T-helper 17 cell (primary cell): ENCODE measurements at regions not wholly inside any gene's neighbourhood (a gene's known extent, or its start where the extent isn't known, plus 50 kb on each side); places are given as distances from the start of the nearest gene placed in this dataset.
"Not testable (repeated sequence)": the region's sequence is repeated elsewhere in the genome, so short reads cannot be mapped to it uniquely, and the experiment has no call there.

Experiments used
- ATAC-seq: fragments of 150-1000 bp; cut with Tn5 transposase; 2 replicates; pipeline ENCODE4 v1.10.0; 2021; ENCODE audit warnings: mild to moderate bottlenecking, moderate library complexity
- DNase-seq, 3 donors: peaks; one replicate each; pipeline versions ENCODE4 v3.0.0 to v3.0.0-alpha.2; 2020 to 2021
- H3K9me3 ChIP-seq: one replicate; pipeline ENCODE4 v1.7.0; 2013; ENCODE audit warnings: low read length, mild to moderate bottlenecking; ENCODE audit not compliant: control insufficient read depth, poor library complexity, severe bottlenecking
- H3K27ac Mint-ChIP-seq: one replicate; pipeline ENCODE4 v1.8.0; 2022; ENCODE audit warnings: mild to moderate bottlenecking, moderate library complexity, mixed read lengths
- H3K27me3 Mint-ChIP-seq: one replicate; pipeline ENCODE4 v1.8.0; 2022; ENCODE audit warnings: mixed read lengths
- H3K36me3 Mint-ChIP-seq: one replicate; pipeline ENCODE4 v1.8.0; 2022; ENCODE audit warnings: low read depth, mixed read lengths
- H3K4me1 Mint-ChIP-seq: one replicate; pipeline ENCODE4 v1.8.0; 2022; ENCODE audit warnings: mild to moderate bottlenecking, mixed read lengths
- H3K4me3 Mint-ChIP-seq: one replicate; pipeline ENCODE4 v1.8.0; 2022; ENCODE audit warnings: mild to moderate bottlenecking, moderate library complexity, mixed read lengths

GRCh38 chr17:53765609-53766008 is 57.1 kb upstream of the KIF2B start:
- ATAC-seq = no peak
- H3K36me3 Mint-ChIP-seq = no peaks in the 10 kb centered on the region

GRCh38 chr17:53765129-53765528 is 57.6 kb upstream of the KIF2B start:
- Mint-ChIP-seq H3K27me3 (no peaks in the 10 kb centered on the region), H3K4me1 (no peaks in the 10 kb centered on the region), H3K4me3 (no peak overlapping the region), H3K27ac (no peak overlapping the region), H3K36me3 (no peaks in the 10 kb centered on the region)
- no peaks in the 10 kb centered on the region for H3K9me3 ChIP-seq
- ATAC-seq (no peak), DNase-seq (no peak)

More at GRCh38 chr17:53765609-53766008, 57.1 kb upstream of the KIF2B start:
- DNase-seq = no peak
- Mint-ChIP-seq H3K27me3 (no peaks in the 10 kb centered on the region), H3K4me1 (no peaks in the 10 kb centered on the region), H3K27ac (no peak overlapping the region), H3K4me3 (no peak overlapping the region)
- H3K9me3 ChIP-seq = no peaks in the 10 kb centered on the region

DNA sequence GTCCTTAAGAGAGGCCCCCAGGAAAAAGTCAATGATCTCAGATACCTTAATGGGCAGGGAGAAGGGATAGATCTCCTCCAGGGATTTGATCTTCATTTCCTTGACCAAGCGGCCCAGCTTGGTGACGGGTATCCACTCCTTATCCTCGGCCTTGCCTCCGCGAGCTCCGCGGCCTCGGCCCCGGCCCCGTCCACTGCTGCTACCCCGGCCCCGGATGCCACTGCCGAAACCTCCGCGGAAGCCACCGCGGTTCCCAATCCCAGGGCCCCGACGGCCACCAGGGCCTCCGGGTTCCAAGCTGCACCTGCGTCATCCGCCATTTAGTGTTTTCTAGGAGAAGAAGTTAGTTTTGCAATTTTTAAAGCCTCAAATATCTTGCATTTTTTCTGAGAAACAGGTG is 65.2 kb upstream of the KIF2B start:
- ATAC-seq = no peak
- Mint-ChIP-seq H3K4me3 (no peak overlapping the region), H3K4me1 (no peaks in the 10 kb centered on the region), H3K36me3 (no peaks in the 10 kb centered on the region), H3K27ac (no peak overlapping the region), H3K27me3 (no peaks in the 10 kb centered on the region)
- DNase-seq = no peak
- H3K9me3 ChIP-seq = no peaks in the 10 kb centered on the region

GRCh38 chr17:53757116-53757515 is 65.6 kb upstream of the KIF2B start:
- H3K36me3 Mint-ChIP-seq, ATAC-seq, H3K27me3 Mint-ChIP-seq, H3K4me1 Mint-ChIP-seq, H3K4me3 Mint-ChIP-seq, H3K9me3 ChIP-seq, H3K27ac Mint-ChIP-seq, DNase-seq: not testable (repeated sequence)

DNA sequence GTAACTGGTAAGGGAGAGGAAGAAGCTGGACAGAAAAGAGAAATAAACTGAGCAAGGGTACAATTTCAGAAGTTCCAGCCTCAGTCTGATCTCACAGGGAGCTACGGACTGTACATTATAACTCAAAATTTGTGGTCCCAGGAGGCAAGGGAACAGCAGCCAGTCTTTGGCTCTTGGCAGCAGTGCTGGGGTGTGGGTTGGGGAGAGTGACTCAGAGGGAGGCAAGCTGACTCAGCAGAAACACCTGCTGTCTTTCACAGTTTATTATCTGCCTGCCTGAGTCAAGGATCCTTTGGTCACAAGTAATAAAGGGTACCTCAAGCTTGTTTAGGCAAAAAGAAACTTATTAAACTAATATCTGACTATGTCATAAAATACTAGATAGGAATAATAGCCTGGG is 73.5 kb upstream of the KIF2B start:
- H3K36me3 Mint-ChIP-seq = no peaks in the 10 kb centered on the region
- no peaks in the 10 kb centered on the region for H3K4me1 Mint-ChIP-seq
- H3K4me3 Mint-ChIP-seq = no peak overlapping the region
- no peak for ATAC-seq
- no peak overlapping the region for H3K27ac Mint-ChIP-seq
- H3K9me3 ChIP-seq = no peaks in the 10 kb centered on the region
- no peak for DNase-seq
- no peaks in the 10 kb centered on the region for H3K27me3 Mint-ChIP-seq

GRCh38 chr17:53748159-53748820 is 74.4 kb upstream of the KIF2B start:
- H3K27me3 Mint-ChIP-seq, H3K9me3 ChIP-seq, H3K4me3 Mint-ChIP-seq, ATAC-seq, H3K27ac Mint-ChIP-seq, H3K4me1 Mint-ChIP-seq, H3K36me3 Mint-ChIP-seq, DNase-seq: not testable (repeated sequence)

GRCh38 chr17:53740312-53740711 is 82.4 kb upstream of the KIF2B start:
- H3K4me1 Mint-ChIP-seq = no peaks in the 10 kb centered on the region
- no peak overlapping the region for H3K4me3 Mint-ChIP-seq
- H3K9me3 ChIP-seq = no peaks in the 10 kb centered on the region
- ATAC-seq (no peak), DNase-seq (no peak)
- H3K27ac Mint-ChIP-seq = no peak overlapping the region
- no peaks in the 10 kb centered on the region for H3K27me3 Mint-ChIP-seq
- no peaks in the 10 kb centered on the region for H3K36me3 Mint-ChIP-seq

GRCh38 chr17:53736516-53737240 is 86.0 kb upstream of the KIF2B start:
- DNase-seq (no peak), ATAC-seq (no peak)
- Mint-ChIP-seq H3K4me3 (no peak overlapping the region), H3K27me3 (no peaks in the 10 kb centered on the region), H3K27ac (no peak overlapping the region), H3K4me1 (no peaks in the 10 kb centered on the region), H3K36me3 (no peaks in the 10 kb centered on the region)
- no peaks in the 10 kb centered on the region for H3K9me3 ChIP-seq

GRCh38 chr17:53724726-53725125 is 98.0 kb upstream of the KIF2B start:
- no peaks in the 10 kb centered on the region for H3K9me3 ChIP-seq
- ATAC-seq = no peak
- H3K4me3 Mint-ChIP-seq = no peak overlapping the region
- no peaks in the 10 kb centered on the region for H3K27me3 Mint-ChIP-seq
- no peak for DNase-seq
- H3K36me3 Mint-ChIP-seq = no peaks in the 10 kb centered on the region
- H3K4me1 Mint-ChIP-seq = no peaks in the 10 kb centered on the region
- H3K27ac Mint-ChIP-seq = no peak overlapping the region

DNA sequence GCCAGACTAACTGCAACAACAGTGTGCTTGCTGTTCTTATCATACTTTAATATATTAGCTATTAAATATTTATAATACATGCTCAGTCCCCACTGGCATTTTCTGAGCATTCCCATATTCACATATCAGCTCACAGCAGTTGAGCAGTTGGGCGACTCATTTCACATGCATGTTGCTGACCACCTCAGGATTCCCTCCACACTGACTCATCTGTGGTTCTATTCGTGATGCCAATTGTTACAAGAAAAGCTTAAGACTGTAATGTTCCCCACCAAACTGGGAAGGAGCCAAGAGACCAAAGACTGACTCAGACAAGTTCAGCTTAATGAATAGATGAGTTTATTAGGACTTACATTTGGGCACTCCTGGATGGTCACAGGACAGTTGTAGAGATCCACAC is 100.3 kb upstream of the KIF2B start:
- Mint-ChIP-seq H3K27me3 (no peaks in the 10 kb centered on the region), H3K36me3 (no peaks in the 10 kb centered on the region), H3K4me1 (no peaks in the 10 kb centered on the region), H3K27ac (no peak overlapping the region), H3K4me3 (no peak overlapping the region)
- no peak for ATAC-seq
- DNase-seq = no peak
- no peaks in the 10 kb centered on the region for H3K9me3 ChIP-seq

- no peaks in the 10 kb centered on the region for H3K9me3 ChIP-seq
- H3K4me1 Mint-ChIP-seq = no peaks in the 10 kb centered on the region
- no peak for ATAC-seq
- DNase-seq = no peak
- H3K27ac Mint-ChIP-seq = no peak overlapping the region
- H3K27me3 Mint-ChIP-seq = no peaks in the 10 kb centered on the region
- no peaks in the 10 kb centered on the region for H3K36me3 Mint-ChIP-seq
- H3K4me3 Mint-ChIP-seq = no peak overlapping the region
Observed at GRCh38 chr17:53721101-53721500, 101.6 kb upstream of the KIF2B start.

DNA sequence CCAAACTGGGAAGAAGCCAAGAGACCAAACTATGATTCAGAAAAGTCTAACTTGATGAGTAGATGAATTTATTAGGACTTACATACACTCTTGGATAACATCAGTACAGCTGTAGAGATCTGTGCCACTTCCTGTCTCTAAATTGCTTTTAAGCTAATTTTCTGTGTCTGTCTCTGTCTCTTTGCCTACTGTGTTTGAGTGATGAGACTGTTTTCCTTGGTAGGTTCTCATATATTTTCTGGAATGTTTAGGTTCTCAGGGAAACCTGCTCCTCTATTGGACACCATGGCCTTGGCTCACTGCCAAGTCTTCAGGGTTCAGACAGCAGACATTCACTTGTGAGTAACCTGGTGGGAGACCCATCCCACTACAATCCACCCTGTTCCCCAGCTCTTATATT is 103.5 kb upstream of the KIF2B start:
- no peak for DNase-seq
- ATAC-seq = no peak
- Mint-ChIP-seq H3K4me1 (no peaks in the 10 kb centered on the region), H3K36me3 (no peaks in the 10 kb centered on the region), H3K27ac (no peak overlapping the region), H3K4me3 (no peak overlapping the region), H3K27me3 (no peaks in the 10 kb centered on the region)
- H3K9me3 ChIP-seq = no peaks in the 10 kb centered on the region

GRCh38 chr17:53707566-53707965 is 115.2 kb upstream of the KIF2B start:
- no peaks in the 10 kb centered on the region for H3K27me3 Mint-ChIP-seq
- peaks cover 2% of the 10 kb centered on the region for H3K9me3 ChIP-seq
- H3K36me3 Mint-ChIP-seq = no peaks in the 10 kb centered on the region
- H3K4me3 Mint-ChIP-seq = no peak overlapping the region
- DNase-seq (no peak), ATAC-seq (no peak)
- no peak overlapping the region for H3K27ac Mint-ChIP-seq
- H3K4me1 Mint-ChIP-seq = no peaks in the 10 kb centered on the region

DNA sequence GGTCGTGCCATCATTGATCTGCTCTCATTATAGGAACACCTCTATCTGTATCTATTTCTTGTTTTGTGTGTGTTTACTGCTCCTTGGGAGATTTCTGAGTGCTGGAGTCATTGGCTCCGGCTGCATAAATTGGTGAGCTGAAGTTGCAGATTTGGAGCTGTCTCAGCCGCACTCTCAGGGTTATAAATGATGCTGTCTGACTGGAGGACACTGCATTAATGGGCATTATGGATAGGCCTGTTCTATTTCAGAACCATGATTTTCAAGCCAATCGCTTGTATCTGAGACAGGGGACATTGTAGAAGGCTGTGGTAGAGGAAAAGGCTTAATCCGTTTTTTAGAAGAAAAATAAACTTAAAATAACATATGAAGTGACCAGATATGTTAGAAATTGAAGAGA is 126.4 kb upstream of the KIF2B start:
- no peaks in the 10 kb centered on the region for H3K36me3 Mint-ChIP-seq
- no peaks in the 10 kb centered on the region for H3K4me1 Mint-ChIP-seq
- no peak for ATAC-seq
- DNase-seq = no peak
- no peaks in the 10 kb centered on the region for H3K9me3 ChIP-seq
- no peaks in the 10 kb centered on the region for H3K27me3 Mint-ChIP-seq
- no peak overlapping the region for H3K27ac Mint-ChIP-seq
- no peak overlapping the region for H3K4me3 Mint-ChIP-seq
